ENCODE measurements at regions not wholly inside any gene's neighbourhood (a gene's known extent, or its start where the extent isn't known, plus 50 kb on each side); places are given as distances from the start of the nearest gene placed in this dataset.
"Not testable (repeated sequence)": the region's sequence is repeated elsewhere in the genome, so short reads cannot be mapped to it uniquely, and the experiment has no call there.

DNA sequence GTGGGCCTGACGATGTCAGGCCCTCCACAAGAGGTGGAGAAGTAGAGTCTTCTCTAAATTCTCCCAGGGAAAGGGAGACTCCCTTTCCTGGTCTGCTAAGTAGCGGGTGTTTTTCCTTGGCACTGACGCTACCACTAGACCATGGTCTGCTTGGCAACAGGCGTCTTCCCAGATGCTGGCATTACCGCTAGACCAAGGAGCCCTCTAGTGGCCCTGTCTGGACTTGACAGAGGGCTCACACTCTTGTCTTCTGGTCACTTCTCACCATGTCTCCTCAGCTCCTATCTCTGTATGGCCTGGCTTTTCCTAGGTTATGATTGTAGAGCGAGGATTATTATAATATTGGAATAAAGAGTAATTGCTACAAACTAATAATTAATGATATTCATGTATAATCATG, 51.1 kb upstream of the RASSF6 start:
- DNase-seq (ENCODE audit: low spot score): not testable (repeated sequence)
- in situ Hi-C loops (cut with MboI; ENCODE audit: low pct_unique_long_range_greater_than_20kb, low sequenced_read_pairs, unreplicated experiment): loop anchor here (25.0 kb wide), 2 partner anchors 109 to 466 kb away; no protein-coding TSS in a partner anchor

DNA sequence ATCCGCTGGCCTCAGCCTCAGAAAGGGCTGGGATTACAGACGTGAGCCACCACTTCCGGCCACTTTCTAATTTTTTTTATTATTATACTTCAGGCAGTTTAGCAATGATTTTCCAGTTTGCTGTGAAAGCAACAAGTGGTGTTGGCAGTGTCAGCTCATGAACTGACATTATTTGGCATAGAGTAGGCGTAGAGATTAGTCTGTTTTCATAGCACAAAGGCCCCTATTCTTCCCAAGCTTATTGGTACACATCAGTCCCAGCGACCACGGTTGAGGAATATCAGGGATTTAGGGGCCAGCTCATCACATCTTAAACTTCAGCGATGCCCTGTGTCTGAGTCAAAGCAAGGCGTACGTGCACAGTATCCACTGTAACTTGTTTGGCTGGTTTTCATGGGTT, 53.0 kb upstream of the RASSF6 start:
- in situ Hi-C loops (cut with MboI; ENCODE audit: low pct_unique_long_range_greater_than_20kb, low sequenced_read_pairs, unreplicated experiment): loop anchor here (25.0 kb wide), 2 partner anchors 111 to 464 kb away; no protein-coding TSS in a partner anchor
- TF ChIP-seq, protein P1, sequence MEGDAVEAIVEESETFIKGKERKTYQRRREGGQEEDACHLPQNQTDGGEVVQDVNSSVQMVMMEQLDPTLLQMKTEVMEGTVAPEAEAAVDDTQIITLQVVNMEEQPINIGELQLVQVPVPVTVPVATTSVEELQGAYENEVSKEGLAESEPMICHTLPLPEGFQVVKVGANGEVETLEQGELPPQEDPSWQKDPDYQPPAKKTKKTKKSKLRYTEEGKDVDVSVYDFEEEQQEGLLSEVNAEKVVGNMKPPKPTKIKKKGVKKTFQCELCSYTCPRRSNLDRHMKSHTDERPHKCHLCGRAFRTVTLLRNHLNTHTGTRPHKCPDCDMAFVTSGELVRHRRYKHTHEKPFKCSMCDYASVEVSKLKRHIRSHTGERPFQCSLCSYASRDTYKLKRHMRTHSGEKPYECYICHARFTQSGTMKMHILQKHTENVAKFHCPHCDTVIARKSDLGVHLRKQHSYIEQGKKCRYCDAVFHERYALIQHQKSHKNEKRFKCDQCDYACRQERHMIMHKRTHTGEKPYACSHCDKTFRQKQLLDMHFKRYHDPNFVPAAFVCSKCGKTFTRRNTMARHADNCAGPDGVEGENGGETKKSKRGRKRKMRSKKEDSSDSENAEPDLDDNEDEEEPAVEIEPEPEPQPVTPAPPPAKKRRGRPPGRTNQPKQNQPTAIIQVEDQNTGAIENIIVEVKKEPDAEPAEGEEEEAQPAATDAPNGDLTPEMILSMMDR (IDR thresholded peaks at IDR 0.05; ENCODE audit: extremely low read depth, insufficient read depth, missing control alignments): no peak
- DNase-seq (ENCODE audit: low spot score): no peak

More for the DNA sequence above, 51.1 kb upstream of the RASSF6 start:
- TF ChIP-seq, protein P1 (IDR thresholded peaks at IDR 0.05; ENCODE audit: extremely low read depth, insufficient read depth, missing control alignments): peak; percentile 9

DNA sequence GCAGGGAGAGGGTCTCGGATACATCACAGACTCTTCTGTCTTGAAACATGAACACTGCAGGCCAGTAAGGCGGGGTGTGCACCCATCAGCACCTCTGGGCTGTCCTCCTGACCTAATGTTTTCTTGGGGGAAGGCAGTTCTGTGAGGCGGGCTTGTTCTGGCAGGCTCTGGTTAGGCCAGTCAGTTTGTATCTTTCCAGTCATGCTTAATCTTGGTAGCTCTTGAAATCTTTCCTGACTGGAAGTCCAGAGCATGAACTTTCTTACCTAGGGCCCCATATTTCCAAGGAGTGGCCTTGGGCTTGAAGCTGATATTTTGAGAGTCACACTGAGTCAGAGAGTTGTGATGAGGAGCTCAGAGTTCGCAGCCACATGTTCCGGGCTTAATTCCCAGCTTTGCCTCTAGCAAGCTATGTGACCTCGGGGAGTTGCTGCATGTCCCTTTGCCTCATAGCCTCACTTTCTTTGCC, 54.2 kb upstream of the RASSF6 start:
- in situ Hi-C loops (cut with MboI; ENCODE audit: low pct_unique_long_range_greater_than_20kb, low sequenced_read_pairs, unreplicated experiment): loop anchor here (25.0 kb wide), 2 partner anchors 112 to 463 kb away; no protein-coding TSS in a partner anchor
- DNase-seq (ENCODE audit: low spot score): no peak
- TF ChIP-seq, protein P1 (IDR thresholded peaks at IDR 0.05; ENCODE audit: extremely low read depth, insufficient read depth, missing control alignments): no peak

DNA sequence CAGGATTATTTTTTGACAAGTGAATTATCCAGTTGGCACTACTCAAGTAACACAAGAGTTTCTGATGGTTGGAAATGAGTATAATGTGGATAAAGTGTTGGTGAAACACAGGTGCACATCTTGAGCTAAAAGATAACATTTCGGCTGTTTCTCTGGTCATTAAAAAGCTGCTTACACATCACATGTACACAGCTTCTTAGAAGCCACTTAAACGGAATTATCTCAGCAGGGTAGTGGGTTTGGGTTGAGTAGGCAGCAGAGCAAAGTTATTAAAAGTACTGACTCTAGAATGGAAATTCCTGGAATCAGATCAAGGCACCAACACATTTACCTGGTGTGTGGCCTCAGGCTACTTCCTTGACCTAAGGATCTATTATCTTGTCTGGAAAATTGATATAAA, 55.4 kb upstream of the RASSF6 start:
- no peak for DNase-seq (ENCODE audit: low spot score)
- in situ Hi-C loops (cut with MboI; ENCODE audit: low pct_unique_long_range_greater_than_20kb, low sequenced_read_pairs, unreplicated experiment): no loop called here
- TF ChIP-seq, protein P1 (IDR thresholded peaks at IDR 0.05; ENCODE audit: extremely low read depth, insufficient read depth, missing control alignments): no peak

DNA sequence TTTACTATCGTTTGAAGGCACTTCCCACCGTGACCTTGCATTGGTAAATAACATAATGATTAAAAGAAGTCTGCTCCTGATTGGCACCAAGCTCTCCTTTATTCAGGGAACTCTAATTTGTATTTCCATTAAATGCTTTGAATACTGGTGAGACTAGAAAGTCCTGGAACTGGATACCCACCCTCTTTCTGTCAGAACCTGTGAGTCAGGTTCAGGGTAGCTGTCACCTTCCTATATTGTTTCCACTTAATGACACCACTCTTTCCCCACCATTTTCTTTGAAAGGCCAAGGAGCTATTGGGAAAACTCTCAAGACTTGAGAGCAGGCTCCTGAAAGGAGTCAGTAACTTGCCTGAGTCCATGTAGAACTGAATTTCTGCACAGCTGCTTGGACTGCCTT, 55.9 kb upstream of the RASSF6 start:
- DNase-seq (ENCODE audit: low spot score): no peak
- in situ Hi-C loops (cut with MboI; ENCODE audit: low pct_unique_long_range_greater_than_20kb, low sequenced_read_pairs, unreplicated experiment): no loop called here
- TF ChIP-seq, protein P1 (IDR thresholded peaks at IDR 0.05; ENCODE audit: extremely low read depth, insufficient read depth, missing control alignments): no peak

DNA sequence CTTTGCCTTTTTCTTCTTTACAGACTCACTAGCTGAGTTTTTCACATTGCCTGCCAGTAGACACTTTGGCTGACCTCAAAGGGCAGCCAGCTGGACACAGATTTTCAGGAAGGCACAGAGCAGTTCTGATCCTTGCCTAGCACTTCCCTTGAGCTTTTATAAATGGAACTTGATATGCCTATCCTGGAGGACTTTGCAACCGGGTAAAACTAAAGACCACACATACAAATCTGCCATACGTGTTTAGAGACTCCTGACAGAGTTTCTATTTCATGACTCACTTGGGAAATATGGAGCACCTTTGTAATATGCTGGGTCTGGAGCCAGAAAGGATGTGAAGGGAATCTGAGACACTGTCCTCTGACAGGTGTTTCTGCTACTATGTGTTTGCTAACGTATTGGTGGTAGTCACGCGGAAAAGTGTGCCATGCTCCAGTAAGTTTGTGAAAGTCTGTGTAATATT, 56.7 kb upstream of the RASSF6 start:
- TF ChIP-seq, protein P1 (IDR thresholded peaks at IDR 0.05; ENCODE audit: extremely low read depth, insufficient read depth, missing control alignments): no peak
- in situ Hi-C loops (cut with MboI; ENCODE audit: low pct_unique_long_range_greater_than_20kb, low sequenced_read_pairs, unreplicated experiment): no loop called here
- no peak for DNase-seq (ENCODE audit: low spot score)
